Thyroid gland (tissue), 4 donors: ENCODE measurements at regions not wholly inside any gene's neighbourhood (a gene's known extent, or its start where the extent isn't known, plus 50 kb on each side); places are given as distances from the start of the nearest gene placed in this dataset.

ENCODE experiments used
- POLR2A ChIP-seq, 2 donors: fragments of 450-650 bp; IDR thresholded peaks; one replicate each; pipeline ENCODE4 v1.6.1; 2017; ENCODE audit warnings: antibody characterized with exemption in 2 of 2, mild to moderate bottlenecking in 2 of 2, moderate library complexity in 1 of 2
- TF ChIP-seq, protein P1 (sequence below), 6 experiments: fragments of 200-600 bp in 3 of 6; fragments of 450-650 bp in 3 of 6; sonication (generic) in 3 of 6; IDR thresholded peaks; one replicate each; pipeline ENCODE4 v1.5.1; 2016 to 2019; ENCODE audit warnings: antibody characterized with exemption in 6 of 6, mild to moderate bottlenecking in 2 of 6, inconsistent platforms in 1 of 6, moderate library complexity in 1 of 6

DNA sequence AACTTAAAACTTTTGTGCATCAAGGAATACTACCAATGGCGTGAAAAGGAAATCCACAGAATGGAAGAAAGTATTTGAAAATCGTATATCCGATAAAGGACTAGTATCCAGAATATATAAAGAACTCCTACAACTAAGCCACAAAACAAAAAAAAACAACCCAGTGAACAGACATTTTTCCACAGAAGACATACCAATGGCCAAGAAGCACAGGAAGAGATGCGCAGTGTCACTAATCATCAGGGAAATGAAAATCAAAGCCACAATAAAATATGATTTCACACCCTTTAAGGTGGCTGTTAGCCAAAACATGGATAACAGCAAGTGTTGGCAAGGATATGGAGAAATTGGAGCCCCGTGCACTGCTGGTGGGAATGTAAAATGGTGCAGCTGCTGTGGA, 203.3 kb downstream of the SEC14L1 start:
- TF ChIP-seq, protein P1, sequence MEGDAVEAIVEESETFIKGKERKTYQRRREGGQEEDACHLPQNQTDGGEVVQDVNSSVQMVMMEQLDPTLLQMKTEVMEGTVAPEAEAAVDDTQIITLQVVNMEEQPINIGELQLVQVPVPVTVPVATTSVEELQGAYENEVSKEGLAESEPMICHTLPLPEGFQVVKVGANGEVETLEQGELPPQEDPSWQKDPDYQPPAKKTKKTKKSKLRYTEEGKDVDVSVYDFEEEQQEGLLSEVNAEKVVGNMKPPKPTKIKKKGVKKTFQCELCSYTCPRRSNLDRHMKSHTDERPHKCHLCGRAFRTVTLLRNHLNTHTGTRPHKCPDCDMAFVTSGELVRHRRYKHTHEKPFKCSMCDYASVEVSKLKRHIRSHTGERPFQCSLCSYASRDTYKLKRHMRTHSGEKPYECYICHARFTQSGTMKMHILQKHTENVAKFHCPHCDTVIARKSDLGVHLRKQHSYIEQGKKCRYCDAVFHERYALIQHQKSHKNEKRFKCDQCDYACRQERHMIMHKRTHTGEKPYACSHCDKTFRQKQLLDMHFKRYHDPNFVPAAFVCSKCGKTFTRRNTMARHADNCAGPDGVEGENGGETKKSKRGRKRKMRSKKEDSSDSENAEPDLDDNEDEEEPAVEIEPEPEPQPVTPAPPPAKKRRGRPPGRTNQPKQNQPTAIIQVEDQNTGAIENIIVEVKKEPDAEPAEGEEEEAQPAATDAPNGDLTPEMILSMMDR (IDR thresholded peaks at IDR 0.05), result no peak
- TF ChIP-seq POLR2A (IDR thresholded peaks at IDR 0.05), result no peak
